Liver (tissue), 3 donors: ENCODE measurements at regions not wholly inside any gene's neighbourhood (a gene's known extent, or its start where the extent isn't known, plus 50 kb on each side); places are given as distances from the start of the nearest gene placed in this dataset.

ENCODE experiments used
- ATF3 ChIP-seq: IDR thresholded peaks from 2 replicates; pipeline ENCODE4 v1.6.1; 2016; ENCODE audit warnings: antibody characterized with exemption
- GABPA ChIP-seq, 2 donors: IDR thresholded peaks in 1 of 2; conservative IDR thresholded peaks in 1 of 2; 2 replicates each; pipeline ENCODE4 v1.6.1; 2016; ENCODE audit warnings: antibody characterized with exemption in 2 of 2, mild to moderate bottlenecking in 1 of 2, moderate library complexity in 1 of 2
- HNF4G ChIP-seq: IDR thresholded peaks from 2 replicates; pipeline ENCODE4 v1.6.1; 2016; ENCODE audit warnings: antibody characterized with exemption
- MAX ChIP-seq: IDR thresholded peaks from 2 replicates; pipeline ENCODE4 v1.6.1; 2016; ENCODE audit warnings: antibody characterized with exemption
- RAD21 ChIP-seq, 2 donors: IDR thresholded peaks; 2 replicates each; pipeline ENCODE4 v1.6.1; 2016; ENCODE audit warnings: antibody characterized with exemption in 2 of 2, mild to moderate bottlenecking in 2 of 2
- REST ChIP-seq: IDR thresholded peaks from 2 replicates; pipeline ENCODE4 v1.6.1; 2016; ENCODE audit warnings: antibody characterized with exemption, mild to moderate bottlenecking
- TAF1 ChIP-seq: conservative IDR thresholded peaks from 2 replicates; pipeline ENCODE4 v1.6.1; 2016; ENCODE audit warnings: antibody characterized with exemption, mild to moderate bottlenecking
- YY1 ChIP-seq: IDR thresholded peaks from 2 replicates; pipeline ENCODE4 v1.6.1; 2016; ENCODE audit warnings: antibody characterized with exemption, mild to moderate bottlenecking
- TF ChIP-seq, protein P1 (sequence below): fragments of 150-350 bp; IDR thresholded peaks from 2 replicates; pipeline ENCODE4 v1.5.1; 2017; ENCODE audit warnings: improper control_type of control experiment, low read depth, low read length; ENCODE audit not compliant: missing input control
- donor health status: healthy.
- donor health status: healthy.

- TF ChIP-seq REST (no peak), HNF4G (no peak), ATF3 (no peak), MAX (no peak), YY1 (no peak), GABPA (IDR thresholded peaks at IDR 0.05 in 1 of 2, conservative IDR thresholded peaks at IDR 0.05 in 1 of 2) (no peak), TAF1 (no peak), RAD21 (IDR thresholded peaks at IDR 0.05) (no peak)
- TF ChIP-seq, protein P1, sequence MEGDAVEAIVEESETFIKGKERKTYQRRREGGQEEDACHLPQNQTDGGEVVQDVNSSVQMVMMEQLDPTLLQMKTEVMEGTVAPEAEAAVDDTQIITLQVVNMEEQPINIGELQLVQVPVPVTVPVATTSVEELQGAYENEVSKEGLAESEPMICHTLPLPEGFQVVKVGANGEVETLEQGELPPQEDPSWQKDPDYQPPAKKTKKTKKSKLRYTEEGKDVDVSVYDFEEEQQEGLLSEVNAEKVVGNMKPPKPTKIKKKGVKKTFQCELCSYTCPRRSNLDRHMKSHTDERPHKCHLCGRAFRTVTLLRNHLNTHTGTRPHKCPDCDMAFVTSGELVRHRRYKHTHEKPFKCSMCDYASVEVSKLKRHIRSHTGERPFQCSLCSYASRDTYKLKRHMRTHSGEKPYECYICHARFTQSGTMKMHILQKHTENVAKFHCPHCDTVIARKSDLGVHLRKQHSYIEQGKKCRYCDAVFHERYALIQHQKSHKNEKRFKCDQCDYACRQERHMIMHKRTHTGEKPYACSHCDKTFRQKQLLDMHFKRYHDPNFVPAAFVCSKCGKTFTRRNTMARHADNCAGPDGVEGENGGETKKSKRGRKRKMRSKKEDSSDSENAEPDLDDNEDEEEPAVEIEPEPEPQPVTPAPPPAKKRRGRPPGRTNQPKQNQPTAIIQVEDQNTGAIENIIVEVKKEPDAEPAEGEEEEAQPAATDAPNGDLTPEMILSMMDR = no peak
Measured at GRCh38 chr16:51696376-51696775, 545.3 kb upstream of the SALL1 start.
